ENCODE measurements at regions not wholly inside any gene's neighbourhood (a gene's known extent, or its start where the extent isn't known, plus 50 kb on each side); places are given as distances from the start of the nearest gene placed in this dataset.

DNA sequence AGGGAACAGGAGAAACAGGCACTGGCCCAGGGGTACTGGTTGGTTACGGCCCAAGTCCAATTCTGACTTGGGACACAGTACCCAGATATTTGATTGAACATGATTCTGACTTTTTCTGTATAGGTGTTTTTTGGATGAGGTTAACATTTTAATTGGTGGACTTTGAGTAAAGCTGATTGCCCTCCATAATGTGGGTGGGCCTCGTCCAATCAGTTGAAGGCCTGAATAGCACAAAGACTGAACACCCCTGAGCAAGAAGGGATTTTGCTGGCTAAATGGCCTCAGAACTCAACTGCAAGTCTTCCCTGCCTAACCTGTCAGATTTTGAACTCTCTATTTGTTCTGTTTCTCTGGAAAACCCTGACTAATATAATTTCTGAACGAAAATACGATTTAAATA, 222.6 kb downstream of the TEX36 start:
- no TSS peak for BruUV-seq (replicated peaks)
- Histone ChIP-seq H3K36me3 (ENCODE audit: control insufficient read depth in 2 of 2, extremely low read depth in 1 of 2, insufficient read depth in 2 of 2, low read length in 2 of 2) (no peaks in the 10 kb centered on the region), H4K20me1 (replicated peaks; ENCODE audit: control insufficient read depth, extremely low read depth, insufficient read depth, low read length) (no peaks in the 10 kb centered on the region), H3K27ac (ENCODE audit: insufficient read depth, low read depth, low read length) (no peak overlapping the region), H3K4me2 (ENCODE audit: insufficient read depth, low read length) (no peak overlapping the region), H3K9me1 (replicated peaks; ENCODE audit: control insufficient read depth, extremely low read depth, insufficient read depth, low read length) (no peaks in the 10 kb centered on the region), H3K4me1 (ENCODE audit: control insufficient read depth, extremely low read depth, insufficient read depth, low read length) (no peaks in the 10 kb centered on the region), H3K4me3 (replicated peaks in 1 of 3; ENCODE audit: insufficient read depth in 1 of 3, low read depth in 1 of 3, low read length in 3 of 3) (no peak overlapping the region), H3K9ac (replicated peaks; ENCODE audit: extremely low read depth, insufficient read depth, low read length) (no peak overlapping the region), H3K27me3 (ENCODE audit: control insufficient read depth in 2 of 2, insufficient read depth in 2 of 2, low read length in 2 of 2) (no peaks in the 10 kb centered on the region), H3K9me3 (replicated peaks; ENCODE audit: control insufficient read depth, insufficient read depth, low read length) (no peaks in the 10 kb centered on the region), H2AFZ (ENCODE audit: low read depth, low read length) (no peak overlapping the region), H3K79me2 (ENCODE audit: control insufficient read depth, insufficient read depth, low read length) (no peaks in the 10 kb centered on the region)
- dilution Hi-C loops (cut with MboI; ENCODE audit: extremely low pct_ligation_motif_present, low sequenced_read_pairs), result no loop called here
- intact Hi-C loops (cut with micrococcal nuclease), result no loop called here
- FAIRE-seq (no peak), DNase-seq (ENCODE audit: low read depth, low spot score) (no peak)
- CTCF ChIA-PET, result no interaction called here
- TF ChIP-seq POLR2AphosphoS5 (IDR thresholded peaks at IDR 0.05; ENCODE audit: insufficient read depth, low read depth, low read length), result no peak
- TF ChIP-seq POLR2A (IDR thresholded peaks at IDR 0.05; ENCODE audit: low read depth, low read length), result no peak
- no peak for TF ChIP-seq CTCF (IDR thresholded peaks at IDR 0.05; ENCODE audit: extremely low read depth in 1 of 2, insufficient read depth in 1 of 2, low read depth in 1 of 2, low read length in 2 of 2)
- no peak for TF ChIP-seq GATA2 (IDR thresholded peaks at IDR 0.05; ENCODE audit: insufficient read depth, insufficient read length, low read depth, low read length)
- TF ChIP-seq MYC (IDR thresholded peaks at IDR 0.05; ENCODE audit: low read depth, low read length), result no peak
- no peak for TF ChIP-seq EZH2 (IDR thresholded peaks at IDR 0.05; ENCODE audit: borderline replicate concordance, low read depth, low read length, severe bottlenecking)
- TF ChIP-seq FOS (IDR thresholded peaks at IDR 0.05; ENCODE audit: borderline replicate concordance, insufficient read depth, low read length), result no peak
- TF ChIP-seq, protein P1, sequence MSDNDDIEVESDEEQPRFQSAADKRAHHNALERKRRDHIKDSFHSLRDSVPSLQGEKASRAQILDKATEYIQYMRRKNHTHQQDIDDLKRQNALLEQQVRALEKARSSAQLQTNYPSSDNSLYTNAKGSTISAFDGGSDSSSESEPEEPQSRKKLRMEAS (IDR thresholded peaks at IDR 0.05; ENCODE audit: insufficient read depth, insufficient read length), result no peak
- TF ChIP-seq JUN (IDR thresholded peaks at IDR 0.05; ENCODE audit: borderline replicate concordance, insufficient read depth, insufficient read length, low read depth), result no peak
- POLR2A ChIA-PET, result no interaction called here
